Stimulated activated CD4-positive, alpha-beta T cell treated with anti-CD3 and anti-CD28 coated beads, Interleukin-2, amount 100 ng/mL, for 4 hours (primary cell): ENCODE measurements at regions not wholly inside any gene's neighbourhood (a gene's known extent, or its start where the extent isn't known, plus 50 kb on each side); places are given as distances from the start of the nearest gene placed in this dataset.

ENCODE experiments used
- DNase-seq: peaks from one replicate; pipeline ENCODE4 v3.0.0-alpha.2; 2020; ENCODE audit warnings: low read depth

DNA sequence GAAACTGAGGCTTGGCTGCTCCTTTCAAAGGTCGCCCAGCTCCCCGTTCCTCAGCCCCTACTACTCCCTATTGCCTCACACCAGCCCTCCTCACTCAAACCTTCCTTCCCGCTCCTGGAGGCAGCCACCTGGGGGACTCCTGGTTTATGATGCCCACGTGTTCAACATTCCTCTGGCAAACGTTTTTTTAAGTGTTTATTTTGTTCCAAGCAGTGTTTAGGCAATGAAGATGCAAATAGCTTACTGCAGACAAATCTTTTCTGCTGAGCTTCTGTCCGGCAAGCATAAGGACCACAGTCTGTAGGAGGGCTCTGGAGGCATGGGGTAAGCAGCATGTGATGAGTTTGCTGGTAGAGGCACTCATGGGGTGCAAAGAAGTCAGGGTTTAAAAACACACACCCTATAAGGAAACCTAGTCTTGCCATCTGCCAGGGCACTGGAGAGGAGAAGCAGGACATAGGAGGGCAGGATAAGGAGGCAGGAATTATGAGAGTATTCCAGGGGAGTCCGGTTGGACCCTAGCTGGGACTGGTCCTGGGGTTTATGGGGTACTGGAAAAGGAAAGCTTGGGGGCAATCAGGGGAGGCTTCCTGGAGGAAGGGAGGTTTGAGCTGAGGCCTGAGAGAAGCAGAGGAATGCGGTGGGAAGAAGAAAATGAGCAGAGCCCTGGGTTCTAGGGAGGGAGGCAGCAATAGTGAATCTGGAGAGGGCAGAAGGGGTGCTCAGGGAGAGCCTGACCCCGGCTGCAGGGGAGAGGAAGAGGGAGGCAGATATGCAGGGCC, 123.3 kb downstream of the NCOR2 start:
- no peak for DNase-seq

DNA sequence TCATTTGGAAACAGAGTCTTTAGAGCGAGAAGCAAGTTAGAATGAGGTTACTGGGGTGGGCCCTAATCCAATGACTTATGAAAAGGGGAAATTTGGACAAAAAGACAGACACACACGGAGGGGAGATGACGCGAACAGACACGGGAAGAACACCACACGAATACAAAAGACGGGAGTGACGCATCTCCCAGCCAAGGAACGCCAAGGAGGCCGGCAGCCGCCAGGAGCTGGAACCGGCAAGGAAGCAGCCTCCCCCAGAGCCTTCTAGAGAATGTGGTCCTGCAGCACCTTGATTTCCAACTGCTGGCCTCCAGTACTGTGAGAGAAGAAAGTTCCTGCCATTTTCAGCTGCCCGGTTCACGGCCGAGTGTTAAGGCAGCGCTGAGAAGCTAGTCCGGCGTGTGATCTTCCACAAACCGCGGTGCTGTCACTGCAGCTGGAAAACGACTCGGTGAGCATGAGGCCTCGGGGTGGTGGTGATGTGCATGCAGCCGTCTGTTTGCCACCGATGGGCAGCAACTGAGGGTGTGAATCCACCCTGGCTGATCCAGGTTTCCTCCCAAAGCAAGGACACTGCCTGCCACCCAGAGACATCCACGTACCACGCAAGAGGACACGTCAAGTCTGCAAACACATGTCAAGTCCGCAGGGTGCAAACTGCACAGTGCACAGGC, 124.5 kb downstream of the NCOR2 start:
- DNase-seq, result no peak

DNA sequence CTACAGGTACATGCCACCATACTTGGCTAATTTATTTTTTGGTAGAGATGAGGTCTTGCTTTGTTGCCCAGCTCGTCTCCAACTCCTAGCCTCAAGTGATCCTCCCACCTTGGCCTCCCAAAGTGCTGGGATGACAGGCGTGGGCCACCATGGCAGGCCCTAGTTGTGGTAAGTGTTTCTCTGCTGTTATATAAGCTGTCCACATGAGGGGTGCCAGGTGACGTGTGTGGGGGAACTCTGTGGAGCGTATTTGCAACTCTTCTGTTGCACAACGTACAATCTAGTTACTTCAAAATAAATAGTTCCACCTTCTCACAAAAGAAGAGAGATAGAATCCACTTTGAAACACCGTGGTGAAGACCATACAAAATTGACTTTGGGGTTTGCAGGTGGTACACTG, 125.1 kb downstream of the NCOR2 start:
- DNase-seq, result no peak

DNA sequence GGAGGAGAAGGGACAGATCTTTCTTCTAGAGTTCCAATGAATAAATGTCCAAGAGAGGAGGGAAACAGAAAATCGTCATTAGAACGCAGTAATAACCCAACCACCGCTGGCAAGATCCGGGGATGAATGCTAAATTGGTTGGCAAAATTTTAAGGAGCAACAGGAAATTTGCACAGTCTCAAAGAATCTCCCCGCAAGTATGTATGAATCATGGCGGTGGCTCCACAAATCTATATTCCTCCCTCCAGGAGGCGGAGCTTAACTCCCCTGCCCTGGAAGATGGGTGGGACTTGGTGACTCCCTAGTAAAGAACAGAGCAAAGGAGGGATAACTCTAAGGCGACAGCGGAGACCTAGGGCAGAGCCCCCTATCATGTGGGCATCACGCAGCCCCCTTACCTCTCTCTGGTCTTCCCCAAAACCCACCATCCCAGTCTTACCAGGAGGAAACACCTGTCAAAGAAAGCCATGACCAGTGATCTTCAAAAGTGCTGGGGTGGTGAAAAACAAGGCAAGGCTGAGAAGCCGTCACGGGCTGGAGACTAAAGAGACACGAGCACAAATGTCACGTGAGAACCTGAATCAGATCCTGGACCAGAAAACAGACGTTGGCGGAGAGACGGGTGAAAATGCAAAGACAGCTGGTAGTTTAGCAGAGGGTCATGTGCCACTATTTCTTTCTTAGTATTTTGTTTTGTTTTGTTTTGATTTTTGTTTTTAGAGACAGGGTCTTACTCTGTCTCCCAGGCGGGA, 125.8 kb downstream of the NCOR2 start:
- DNase-seq, result no peak

DNA sequence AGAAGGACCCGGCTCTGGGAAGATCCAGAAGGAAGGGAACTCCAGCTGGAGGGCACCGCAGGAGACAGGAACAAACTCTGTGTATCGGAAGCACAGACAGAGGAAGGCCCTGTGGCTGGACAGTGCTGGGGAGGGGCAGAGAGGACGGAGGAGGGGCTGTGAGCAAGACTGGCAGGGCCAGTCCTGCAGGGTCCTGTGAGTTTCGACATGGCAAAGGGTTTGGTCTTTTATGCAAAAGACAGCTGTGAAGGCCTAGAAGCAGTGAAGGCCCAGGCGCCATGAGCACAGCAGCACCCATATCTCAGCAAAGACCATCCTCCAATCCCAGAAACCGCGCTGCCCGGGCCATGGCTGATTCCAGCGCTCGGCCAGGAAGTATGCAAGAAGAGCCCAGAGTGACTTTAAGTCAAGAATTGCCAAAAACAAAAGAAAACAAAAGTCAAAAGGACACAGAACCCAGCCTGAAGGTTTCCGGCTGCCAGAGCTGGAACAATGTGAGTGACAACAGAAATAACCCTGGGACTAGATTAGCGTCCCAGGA, 126.5 kb downstream of the NCOR2 start:
- no peak for DNase-seq

DNA sequence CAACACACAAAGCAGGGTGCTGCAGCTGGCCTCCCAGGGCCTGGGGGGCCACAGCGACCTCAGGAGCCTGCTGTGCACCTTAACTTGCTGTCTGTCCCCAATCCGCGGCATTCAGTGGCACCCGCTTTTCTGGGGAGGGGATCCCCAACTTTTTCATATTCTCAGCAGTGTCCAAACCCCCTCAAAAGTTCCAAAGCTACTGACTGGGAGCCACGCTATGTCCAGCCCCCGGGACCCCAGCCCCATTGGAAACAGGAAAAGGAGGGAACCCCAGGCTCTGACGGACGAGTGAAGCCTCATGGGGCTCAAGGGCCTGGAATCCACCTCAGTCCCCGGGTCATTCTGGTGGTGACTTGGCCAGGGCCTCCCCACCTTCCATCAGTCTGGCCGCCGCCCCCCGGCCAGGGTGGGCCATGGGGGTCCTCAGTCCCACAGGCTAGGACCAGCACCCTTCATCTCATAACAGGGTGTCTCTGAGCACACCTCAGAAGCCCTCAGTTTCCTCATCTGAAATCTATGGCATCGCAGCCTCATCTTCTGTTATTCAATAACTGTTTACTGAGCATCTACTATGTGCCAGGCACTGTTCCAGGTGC, 127.3 kb downstream of the NCOR2 start:
- no peak for DNase-seq

DNA sequence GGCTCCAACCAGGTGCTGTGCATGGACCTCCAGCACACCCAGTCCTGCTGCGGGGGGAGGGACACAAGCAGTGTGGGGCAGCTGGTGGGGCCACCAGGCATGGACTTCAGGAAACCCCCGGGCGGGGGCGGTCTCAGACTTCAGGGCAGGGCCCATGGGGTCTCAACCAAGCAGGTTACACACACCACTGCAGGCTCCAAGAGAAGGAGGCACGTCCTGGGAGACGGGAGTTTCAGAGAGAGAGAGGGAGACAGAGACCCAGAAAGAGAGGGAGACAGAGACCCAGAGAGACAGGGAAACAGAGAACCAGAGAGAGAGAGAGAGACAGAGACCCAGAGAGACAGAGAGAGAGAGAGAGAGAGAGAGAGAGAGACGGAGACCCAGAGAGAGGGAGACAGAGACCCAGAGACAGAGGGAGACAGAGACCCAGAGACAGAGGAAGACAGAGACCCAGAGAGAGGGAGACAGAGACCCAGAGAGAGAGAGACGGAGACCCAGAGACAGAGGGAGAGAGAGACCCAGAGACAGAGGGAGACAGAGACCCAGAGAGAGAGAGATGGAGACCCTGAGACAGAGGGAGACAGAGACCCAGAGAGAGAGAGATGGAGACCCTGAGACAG, 128.9 kb downstream of the NCOR2 start:
- no peak for DNase-seq

DNA sequence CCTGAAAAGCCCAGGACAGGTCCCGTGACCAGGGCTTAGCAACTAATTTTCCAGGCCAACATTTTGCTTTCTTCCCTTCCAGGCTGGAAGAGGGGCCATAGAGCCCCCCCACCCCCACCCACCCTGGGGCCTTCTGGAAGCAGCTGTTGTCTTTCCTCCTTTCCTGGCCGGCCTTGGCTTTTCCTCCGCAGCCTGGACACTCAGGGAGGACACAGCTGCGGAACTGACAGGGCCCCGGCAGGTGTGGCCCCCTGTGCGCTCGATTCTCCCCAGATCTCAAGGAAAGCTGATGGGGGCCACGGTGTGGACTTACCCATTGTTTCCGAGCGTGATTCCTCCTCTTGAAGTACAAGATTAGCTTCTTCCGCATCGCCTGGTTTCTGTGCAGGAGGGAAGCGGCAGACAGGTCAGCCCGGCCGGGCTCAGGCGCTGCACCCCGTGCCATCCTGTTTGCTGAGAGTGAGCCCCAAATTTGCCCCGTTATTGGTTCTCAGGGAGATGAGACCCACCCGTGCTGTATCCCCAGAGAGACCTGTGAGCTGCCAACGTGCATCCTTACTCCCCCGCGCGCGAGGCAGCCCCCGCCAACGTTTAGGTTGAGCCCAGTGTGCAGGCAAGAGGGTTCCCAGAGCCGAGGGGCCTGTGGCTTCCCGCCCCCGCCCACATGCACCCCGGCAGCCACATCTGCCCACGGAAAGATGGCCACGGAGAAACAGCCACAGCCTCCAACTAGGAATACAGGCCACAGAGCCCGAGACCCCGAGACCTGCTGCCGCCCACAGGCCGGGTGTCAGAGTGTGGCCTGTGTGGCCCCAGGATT, 129.6 kb downstream of the NCOR2 start:
- DNase-seq, result no peak

DNA sequence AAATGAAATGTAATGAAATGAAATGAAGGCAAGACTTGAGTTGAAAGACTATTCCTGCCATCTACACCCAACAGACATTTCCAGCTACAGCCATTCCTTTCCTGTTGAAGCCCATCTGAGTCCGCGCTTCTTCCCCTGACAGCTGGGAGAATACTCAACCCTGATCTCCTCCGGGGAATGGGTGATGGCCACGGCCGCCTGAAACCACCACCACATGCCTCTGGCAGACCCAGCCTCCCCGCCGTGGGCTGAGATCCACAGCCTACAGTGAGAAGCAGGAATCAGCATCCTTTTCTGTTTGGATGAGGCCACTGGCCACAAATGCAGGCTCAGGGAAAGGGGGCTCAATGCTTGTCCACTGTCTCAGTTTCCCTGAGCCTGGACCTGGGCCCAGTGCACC, 130.3 kb downstream of the NCOR2 start:
- no peak for DNase-seq

DNA sequence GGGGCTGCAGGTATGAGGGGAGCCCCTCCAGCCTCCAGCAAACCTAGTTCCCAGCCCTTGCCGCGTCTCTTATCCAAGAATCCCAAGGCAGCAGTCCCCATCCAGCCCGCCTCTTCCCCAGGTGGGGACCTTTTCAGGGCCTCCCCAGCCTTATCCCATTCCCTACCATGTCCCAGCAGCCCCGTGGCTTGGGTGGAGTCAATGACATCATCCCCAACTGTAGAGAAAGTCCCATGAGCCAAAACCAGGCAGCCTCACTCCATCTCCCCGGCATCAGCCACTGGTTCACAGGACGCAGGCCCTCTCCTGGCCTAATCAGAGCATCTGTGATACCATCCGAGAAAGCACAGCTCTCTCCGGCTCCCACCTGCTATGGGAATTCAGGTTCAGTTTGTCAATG, 131.0 kb downstream of the NCOR2 start:
- no peak for DNase-seq

DNA sequence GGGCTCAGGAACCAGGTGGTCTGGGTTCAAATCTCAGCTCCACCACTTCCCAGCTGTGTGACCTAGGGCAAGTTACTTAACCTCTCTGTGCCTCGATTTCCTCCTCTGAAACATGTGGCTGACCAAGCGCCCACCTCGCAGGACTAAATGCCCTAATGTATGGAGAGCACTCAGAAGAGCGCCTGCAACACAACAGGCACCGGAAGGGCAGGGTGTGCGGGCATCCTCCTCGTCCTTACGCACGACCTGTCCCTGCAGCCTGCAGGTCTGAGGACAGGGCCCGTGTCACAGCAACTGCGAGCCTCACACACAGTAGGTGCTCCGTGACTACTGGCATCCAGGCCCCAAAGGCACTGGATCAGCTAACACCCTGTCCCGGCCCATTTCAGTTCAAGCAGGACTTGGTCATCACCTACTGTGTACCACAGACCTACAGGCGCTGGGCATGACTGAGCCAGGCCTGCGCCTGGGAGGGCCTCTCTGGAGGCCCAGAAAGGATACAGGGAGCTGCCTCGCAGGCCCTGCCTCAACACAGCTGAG, 131.5 kb downstream of the NCOR2 start:
- no peak for DNase-seq

DNA sequence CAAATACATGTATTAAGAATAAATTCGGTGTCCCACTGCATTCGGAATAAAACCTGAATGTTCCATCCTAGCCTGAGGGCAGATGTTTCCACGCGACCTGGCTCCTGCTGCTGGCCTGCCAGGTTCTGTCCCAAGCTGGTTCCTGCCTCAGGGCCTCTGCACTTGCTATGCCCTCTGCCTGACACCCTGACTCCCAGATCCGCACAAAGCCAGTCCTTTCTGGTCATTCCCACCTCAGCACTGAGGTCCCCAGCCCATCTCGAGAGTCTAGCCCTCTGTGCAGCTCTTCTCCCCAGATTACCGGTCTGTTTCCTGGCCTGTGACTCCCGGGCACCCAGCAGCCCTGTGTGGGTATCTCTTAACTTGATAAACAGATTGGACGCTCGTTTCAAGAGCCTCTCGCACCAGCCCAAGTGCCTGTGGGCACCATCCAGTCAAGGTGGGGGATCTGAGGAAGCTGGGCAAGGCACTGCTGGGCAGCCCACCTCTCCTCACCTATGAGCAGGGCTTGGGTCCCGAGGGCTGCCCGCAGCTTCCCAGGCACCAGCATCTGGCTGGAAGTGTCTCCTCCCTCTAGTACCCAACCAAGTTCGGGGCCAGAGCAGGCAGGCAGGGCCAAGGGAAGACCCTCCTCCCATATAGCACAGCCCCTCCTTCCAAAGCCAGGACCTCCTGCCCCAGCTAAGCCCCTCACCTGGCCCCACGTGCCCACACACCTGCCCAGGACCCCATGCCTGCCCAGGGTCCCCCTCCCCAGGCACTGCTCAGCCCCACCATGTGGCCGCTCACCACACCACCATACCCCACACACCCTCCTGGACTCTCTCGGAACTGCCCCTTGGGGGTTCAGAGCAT, 132.2 kb downstream of the NCOR2 start:
- DNase-seq, result no peak

DNA sequence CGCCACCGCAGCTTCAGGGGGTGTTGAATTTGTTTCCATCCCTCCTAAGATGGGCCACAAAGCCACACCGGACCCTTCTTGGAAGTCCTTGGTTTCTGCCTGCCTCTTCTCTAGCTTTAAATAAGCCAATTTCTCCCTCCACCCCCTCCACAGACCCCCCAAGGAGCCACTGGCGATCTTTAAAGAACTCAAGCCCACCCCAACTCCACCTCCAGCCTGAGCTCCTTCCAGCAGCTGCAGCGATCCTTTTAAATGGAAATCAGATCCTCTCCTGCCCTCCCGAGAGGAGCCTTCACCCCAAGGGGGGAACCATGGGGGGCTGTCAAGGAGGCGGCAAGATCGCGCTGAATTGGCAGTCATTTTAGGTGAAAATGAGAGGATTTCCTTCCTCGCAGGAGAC, 133.1 kb downstream of the NCOR2 start:
- no peak for DNase-seq

DNA sequence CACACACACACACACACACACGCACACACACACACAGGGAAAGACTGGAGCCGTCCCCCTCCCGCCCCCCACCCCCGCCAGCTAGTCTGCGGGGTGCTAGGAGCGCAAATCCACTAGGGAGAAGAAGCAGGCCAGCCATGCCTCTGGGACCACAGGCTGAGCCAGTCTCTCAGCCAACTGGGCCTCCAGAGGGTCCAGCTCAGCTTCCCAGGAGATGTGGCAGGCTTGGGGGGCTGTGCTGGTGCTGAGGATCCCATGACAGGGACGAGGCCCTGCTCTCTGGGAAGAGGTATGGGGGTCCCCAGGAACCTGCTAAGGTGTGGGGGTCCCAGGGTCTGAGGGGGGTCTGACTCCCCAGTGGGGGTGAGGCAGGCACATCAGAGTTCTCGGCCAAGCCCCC, 133.5 kb downstream of the NCOR2 start:
- DNase-seq, result no peak

DNA sequence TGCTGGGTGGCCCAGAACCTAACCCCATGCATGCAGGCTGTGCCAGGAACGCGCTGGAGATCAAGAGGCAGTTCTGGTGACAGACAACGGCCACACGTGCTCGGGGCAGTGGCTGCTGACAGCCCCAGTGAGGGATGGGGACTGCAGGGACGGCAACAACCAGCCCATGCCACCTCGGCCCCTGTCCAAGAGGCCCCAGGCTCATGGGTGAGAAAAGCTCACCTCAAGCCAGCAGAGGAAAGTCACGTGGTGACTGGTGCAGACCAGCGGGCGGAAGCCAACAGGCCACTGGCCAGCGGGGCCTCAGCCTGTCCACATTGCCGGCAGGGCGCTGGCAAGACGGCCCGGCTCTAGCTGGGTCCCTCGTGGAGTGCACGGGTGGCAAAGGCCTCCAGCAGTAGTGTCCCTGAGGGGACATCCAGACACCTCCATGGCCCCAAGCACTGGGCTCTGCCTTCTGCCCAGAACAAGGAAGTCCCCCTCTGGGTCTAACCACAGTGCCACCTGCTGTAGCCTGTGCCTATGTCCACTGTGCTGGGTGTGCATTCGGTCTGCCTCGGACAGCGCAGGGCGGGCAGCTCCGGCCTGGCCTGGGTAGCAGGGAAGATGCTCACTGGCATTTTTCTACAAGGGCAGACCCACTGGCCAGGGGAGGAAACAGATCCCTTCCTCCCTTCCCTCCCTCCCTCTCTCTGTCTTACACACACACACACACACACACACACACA, 134.1 kb downstream of the NCOR2 start:
- DNase-seq, result no peak

DNA sequence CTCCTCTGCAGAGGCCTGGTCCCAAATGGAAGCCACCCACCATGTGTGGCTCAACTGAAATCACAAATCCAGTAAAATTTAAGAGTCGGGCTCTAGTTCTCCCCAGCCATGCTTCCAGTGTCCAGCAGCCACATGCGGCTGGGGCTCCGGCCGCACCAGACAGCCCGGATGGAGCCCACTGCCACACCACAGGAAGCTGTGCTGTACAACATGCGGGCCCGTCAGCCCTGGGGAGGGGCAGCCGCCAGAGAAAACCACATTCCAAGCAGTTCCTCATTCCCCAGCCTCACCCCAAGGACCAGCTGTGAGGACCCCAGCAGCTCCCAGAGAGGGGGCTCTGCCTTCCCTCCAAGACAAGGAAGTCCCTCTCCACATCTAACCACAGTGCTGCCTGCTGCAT, 135.0 kb downstream of the NCOR2 start:
- no peak for DNase-seq

DNA sequence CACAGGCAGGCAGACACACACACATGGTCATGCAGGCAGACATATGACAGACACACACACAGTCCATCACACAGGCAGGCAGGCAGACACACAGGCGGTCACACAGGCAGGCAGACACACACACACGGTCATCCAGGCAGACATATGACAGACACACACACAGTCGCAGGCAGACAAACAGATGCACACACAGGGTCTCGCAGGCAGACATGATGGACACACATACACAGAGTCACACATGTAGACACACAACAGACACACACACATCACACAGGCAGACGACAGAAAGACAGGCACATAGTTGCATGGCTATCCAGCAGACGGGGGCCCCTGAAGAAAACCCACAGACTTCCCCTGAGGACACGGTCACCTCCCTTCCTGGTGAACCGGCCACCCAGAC, 135.4 kb downstream of the NCOR2 start:
- DNase-seq, result no peak

DNA sequence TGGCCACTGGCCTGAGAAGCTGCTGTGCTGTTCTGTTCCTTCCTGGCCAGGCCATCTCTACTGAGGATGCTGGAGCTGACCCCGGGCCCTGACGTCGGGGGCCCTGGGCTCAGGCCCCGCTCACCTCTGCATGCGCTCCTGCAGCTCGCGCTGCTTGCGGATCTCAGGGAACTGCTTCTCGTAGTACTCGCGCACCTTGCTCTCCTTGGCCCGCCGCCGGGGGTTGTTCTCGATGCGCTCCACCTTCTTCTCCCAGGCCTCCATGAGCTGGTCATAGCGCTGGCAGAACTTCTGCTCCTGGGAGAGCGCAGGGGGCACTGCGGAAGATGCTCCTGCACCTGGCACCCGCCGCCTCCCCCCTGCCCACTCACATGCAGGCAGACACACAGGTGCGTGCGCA, 135.6 kb downstream of the RFLNA start:
- no peak for DNase-seq

DNA sequence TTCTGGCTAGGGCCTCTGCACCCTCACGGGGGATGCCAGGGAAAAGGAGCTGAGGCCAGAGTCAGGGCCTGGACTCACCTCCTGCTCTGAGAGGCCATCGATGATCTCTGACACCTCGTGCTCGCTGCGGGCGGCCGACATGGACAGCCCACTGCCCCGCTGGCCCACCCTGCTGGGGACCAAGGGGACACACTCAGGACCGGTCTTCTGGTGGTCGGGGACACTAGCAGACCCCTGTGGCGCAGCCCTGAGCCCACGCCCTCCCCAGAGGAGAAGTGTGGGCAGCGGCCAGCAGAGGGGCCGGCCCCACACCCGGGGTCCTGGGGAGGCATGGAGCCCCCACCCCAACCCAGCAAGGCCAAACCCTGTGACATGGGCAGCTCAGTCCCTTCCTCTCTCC, 134.6 kb downstream of the RFLNA start:
- no peak for DNase-seq
